ENCODE measurements at regions not wholly inside any gene's neighbourhood (a gene's known extent, or its start where the extent isn't known, plus 50 kb on each side); places are given as distances from the start of the nearest gene placed in this dataset.

- no peak for TF ChIP-seq CTCF (conservative IDR thresholded peaks at IDR 0.05)
- no peak for TF ChIP-seq ZFX (IDR thresholded peaks at IDR 0.05)
Observed at GRCh38 chr14:49381778-49382177, 204.4 kb downstream of the RPS29 start.

All from C4-2B (cell line).